Hippocampal formation (tissue), 2 donors: ENCODE measurements at regions not wholly inside any gene's neighbourhood (a gene's known extent, or its start where the extent isn't known, plus 50 kb on each side); places are given as distances from the start of the nearest gene placed in this dataset.

Source experiments
- DNase-seq, 2 donors: peaks; one replicate each; lab custom pipeline; 2025; lab: John Stamatoyannopoulos, UW

DNA sequence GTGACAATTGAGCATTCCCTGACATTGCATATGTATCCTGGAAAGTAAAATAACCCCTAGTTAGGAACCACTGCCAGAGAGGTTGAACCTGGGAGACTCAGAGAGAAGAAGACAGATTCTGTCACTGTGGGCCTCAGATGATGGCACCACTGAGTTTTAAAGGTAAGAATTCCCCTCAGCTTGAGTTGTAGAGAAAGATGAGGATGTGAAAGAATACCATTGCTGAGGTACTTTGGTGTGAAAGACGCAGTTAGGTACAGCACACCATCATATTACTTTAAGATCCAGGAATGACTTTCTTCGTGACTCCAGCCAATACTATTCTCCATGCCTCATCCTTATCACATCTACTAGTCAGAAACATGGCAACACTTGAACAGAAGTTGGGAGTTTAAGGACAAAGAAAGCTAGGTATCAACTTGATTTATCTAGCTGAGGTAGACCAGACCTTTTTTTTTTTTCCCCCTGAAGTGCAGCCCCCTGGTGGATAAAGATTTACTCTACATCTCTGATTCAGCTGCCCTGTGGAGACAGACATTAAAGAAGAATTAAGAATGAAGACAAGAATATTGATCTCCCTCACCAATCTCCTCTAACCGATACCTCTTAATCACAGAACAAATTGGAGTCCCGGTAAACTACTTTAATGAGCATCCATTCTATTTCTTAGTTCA is 630.5 kb upstream of the FANCL start:
- DNase-seq = no peak

DNA sequence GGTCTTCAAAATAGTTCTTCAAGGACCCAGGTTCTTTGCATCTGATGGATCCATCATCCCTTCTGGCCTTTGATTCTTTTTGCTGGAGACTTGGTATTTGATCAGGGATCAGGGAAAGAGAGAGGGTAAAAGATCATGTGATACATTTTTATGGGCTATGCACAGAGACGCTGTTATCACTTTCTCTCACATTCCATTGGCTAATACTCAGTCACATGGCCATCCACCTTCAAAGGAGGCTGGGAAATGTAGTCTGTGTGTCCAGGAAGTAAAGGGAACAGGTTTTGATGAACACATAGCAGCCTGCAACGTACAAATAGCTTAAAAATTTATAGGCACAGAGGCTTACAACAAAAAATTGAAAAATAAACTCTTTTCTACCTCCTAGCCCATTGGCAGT is 629.6 kb upstream of the FANCL start:
- DNase-seq = no peak

DNA sequence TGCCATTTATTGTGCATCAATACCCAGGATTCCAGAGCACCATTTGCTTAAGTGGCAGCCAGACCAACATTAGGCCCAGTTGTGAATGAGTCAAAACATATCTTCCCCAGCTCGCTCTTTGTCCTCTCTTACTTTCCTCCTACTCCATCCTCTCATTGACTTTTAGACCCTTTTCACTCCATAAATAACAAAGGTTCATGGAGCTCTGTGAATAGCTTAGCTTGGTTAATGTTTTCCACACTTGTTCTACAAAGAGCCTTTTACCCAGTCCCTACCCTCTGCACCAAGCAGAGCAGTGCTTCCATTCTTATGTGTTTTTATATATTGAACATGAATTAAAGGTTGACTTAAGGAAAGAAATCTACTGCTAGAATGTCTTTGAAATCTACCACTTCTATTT is 625.8 kb upstream of the FANCL start:
- DNase-seq = no peak

DNA sequence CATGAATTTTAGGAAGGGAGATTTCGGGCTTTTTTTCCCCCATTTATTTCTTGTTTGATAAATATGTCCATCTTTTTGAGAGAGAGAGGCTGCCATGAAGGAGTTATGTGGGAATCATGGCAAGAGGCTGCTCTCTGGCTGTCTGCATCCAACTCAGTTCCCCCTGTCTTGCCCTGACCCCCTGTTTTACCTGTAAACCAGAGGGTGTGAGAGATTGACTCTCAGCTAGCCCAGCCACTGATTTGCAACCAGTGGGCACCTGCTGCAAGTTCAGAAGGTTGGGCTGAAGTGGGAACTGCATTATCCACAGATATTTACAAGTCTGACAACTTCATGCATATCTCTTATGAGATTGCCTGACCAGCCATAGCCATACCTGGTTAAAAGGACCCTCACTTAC is 625.4 kb upstream of the FANCL start:
- DNase-seq = no peak

DNA sequence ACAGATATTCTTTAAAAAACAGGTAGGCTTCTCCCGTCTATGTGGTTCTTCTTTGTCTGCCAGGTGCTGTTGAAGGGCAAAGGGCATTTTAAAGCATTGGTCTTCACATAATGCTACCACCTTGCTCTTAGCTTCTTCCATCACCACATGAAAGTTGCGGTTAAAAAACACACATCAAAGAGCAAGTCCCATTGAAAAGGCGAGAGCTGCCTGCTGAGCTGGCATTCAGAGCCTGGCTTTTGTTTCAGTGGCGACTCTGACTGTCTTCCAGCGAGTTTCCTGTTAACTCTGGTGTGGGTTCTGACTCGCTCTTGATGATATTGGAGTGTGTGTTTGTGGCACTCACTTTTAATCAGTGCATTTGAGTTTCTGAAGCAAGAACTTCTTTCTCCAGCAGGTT is 624.9 kb upstream of the FANCL start:
- no peak for DNase-seq

DNA sequence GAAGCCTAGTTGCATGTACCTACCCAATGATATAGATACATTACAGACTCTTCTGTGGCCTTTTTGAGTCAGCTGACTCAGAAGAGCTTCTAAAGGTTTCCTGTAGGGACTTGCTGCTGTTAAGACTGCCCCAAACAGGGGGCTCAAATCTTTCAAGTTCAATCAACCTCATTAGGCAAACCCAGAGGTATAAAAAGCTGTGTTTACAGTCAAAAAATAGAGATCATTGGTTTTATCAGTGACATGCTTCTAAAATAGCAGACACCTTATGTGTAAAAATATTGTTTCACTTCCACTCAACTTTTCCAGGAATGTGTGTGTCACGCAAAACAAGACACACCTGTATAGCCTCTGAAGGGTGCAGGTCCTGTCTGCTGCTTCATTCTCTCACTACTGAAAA is 624.3 kb upstream of the FANCL start:
- no peak for DNase-seq

DNA sequence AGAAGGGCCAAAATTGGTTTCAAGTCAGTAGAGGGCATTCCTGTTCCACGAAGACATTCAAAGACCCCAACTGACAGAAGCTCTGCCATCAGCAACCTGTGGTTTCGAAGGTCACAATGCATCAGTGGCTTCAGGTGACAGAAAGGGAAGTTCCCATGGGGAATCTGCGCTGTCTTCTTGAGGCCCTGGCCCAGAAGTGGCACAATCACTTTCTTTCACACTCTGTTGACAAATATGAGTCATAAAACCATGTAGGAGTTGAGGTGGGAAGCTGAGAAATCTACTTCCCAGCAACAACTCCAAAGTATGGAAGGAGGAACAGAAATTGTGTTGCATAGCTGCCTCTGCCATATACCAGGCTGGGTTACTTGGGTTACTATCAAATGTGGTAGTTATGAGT is 621.1 kb upstream of the FANCL start:
- DNase-seq = no peak

- DNase-seq = no peak
These were observed 619.5 kb upstream of the FANCL start for GRCh38 chr2:58860586-58860985.

DNA sequence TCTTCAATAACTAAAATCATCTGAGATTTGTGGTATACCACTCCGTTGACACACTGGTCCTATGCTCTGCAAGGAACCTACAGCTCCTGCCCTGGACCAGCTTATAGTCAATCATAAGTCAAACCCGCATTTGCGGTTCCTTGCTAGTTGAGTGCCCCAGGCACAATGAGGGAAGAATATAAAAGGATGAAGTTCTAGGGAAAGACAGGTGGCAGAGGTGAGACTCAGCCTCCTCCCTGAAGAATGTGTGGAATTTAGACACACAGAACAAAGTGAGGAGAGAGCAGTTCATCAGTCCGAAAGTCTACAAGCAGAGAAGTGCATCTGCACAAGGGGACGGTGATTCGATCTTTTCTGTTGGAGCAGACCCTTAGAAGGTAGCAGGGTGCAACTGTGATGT is 615.0 kb upstream of the FANCL start:
- no peak for DNase-seq

GRCh38 chr2:58853420-58853819 is 612.3 kb upstream of the FANCL start:
- DNase-seq = no peak

DNA sequence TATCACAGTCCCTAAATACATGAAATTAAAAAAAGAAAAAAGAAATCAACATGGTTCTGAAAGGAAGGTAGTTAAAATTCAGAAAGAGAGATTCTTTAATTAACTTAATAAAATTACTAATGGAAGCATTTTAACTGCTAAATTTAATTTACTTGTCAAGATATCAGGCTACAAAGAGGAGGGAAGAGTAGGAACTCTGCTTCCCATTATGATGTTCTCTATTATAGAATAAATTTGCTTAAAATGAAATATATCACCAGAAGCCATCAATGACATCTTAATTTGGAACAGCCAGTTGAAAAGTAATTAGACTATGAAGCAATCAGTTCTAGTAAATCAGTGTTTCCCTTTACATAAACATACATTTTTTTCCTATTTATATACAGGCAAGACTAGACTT is 611.8 kb upstream of the FANCL start:
- DNase-seq = no peak

DNA sequence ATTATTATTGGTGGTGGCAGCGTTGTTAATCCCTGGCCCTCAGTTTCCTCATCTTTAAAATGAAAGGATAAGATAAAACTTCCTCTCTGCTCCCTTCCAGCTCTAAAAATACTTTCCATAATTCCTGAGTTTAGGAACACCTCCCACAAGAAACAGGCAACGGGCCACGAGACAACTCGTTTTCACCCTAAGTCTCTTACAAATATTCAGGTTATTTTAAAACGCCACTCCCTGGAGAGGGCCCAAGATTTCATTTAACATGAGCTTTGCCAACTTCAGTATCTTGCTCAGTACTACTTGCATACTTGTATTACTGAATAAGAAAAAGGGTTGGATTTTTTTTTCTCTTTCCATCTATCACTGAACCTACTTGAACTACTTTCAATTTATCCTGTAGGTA is 611.1 kb upstream of the FANCL start:
- no peak for DNase-seq

DNA sequence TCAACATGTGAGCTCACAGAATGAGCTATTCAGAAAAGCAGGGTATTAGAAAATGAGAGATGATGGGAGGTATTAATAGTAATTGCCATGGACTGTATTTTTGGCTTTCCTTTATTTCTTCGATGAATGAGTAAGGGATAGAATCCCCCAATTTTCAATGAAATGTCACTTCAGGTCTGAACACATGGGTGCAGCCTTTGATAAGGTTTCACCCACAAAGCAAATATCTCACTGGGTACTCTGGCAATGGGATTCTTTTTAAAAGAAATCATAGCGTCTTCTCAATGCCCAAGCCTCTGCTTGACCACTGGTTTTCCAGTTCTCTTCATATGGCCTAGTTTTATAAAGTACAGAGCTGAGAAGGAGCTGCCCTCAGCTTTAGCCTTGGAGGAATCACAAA is 610.5 kb upstream of the FANCL start:
- DNase-seq = no peak

DNA sequence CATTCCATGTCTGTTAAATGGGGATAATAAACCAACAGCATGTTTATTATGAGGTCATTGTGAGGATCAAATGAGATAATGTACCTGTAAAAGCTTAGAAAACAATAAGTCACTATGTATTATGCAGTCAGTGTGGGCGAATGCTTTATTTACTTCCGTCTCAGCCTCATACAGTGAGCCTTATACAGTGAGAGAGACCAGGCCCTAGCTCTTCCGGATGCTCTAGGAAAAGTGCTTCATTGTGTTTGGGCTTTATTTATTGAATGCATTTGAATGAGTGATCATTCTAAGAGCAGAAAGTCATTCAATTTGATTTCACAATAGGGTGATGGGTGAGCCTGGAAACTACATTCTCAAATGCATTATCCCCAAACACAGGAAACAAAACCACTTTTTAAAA is 603.9 kb upstream of the FANCL start:
- DNase-seq = no peak

- DNase-seq = no peak
These were observed 601.5 kb upstream of the FANCL start for GRCh38 chr2:58842501-58843155.

GRCh38 chr2:58834404-58834803 is 593.3 kb upstream of the FANCL start:
- no peak for DNase-seq

DNA sequence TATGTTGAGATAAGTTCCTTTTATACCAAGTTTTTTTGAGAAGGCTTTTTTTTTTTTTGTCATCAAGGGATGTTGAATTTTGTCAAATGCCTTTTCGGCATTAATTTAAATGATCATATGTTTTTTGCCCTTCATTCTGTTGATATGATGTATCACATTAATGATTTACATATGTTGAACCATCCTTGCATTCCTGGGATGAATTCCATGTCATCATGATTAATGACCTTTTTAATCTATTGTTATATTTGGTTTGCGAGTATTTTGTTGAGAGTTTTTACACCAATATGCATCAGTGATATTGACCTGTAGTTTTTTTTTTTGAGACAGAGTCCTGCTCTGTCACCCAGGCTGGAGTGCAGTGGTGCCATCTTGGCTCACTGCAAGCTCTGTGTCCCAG is 585.7 kb upstream of the FANCL start:
- no peak for DNase-seq

- no peak for DNase-seq
These were observed 571.7 kb upstream of the FANCL start for GRCh38 chr2:58812771-58813344.

- no peak for DNase-seq
These were observed 564.0 kb upstream of the FANCL start for GRCh38 chr2:58805126-58805525.

DNA sequence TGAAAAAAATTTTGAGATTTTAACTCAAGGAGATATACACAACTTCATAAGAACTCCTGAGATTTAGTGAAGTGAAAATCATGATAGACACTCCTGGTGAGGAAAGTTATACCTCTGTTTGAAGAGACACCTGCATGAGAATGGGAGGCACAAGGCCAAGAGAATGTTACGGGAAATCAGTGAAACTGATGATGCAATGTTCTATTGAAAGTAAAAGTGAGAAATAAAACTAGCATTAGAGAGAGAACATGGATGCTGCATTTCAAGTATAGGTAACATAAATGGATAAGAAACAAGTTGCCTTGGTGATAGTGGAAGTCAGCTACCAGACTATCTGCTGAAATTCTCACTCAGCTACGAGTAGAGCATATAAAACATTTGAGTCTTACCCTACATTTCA is 562.1 kb upstream of the FANCL start:
- DNase-seq = no peak

- DNase-seq = no peak
These were observed 559.8 kb upstream of the FANCL start for GRCh38 chr2:58800881-58801280.

GRCh38 chr2:58798676-58799208 is 557.6 kb upstream of the FANCL start:
- no peak for DNase-seq

DNA sequence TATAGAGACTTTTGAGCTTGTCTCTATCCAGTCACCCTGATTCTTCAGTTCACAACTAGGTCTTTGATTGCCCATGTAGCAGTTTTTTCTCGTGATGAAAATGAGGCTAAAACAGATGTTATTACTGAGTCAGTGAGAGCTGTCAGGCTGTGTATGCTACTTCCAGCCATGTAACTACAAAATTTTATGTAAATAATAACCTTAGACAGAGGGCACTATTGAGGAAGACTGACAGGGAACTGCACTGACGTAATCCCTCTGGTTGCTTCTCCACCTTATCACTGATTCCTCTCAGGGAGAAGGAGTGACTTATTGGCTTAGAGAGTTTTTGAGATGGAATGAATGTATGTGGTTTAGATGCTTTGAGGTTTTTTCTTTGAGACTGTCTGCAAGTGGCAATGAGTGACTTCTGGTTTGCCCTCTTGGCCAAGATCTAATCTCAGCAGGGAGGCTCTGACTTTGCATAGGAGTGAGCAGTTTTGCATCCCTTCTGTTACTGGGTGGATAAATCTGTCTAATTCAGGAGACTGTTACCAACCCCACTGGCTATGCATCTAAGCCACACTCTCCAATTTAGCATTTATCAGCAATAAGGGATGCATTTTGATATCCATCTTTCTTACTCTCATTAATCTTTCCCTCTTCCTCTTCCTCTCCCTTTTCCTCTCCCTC is 555.2 kb upstream of the FANCL start:
- no peak for DNase-seq
